ENCODE measurements at regions not wholly inside any gene's neighbourhood (a gene's known extent, or its start where the extent isn't known, plus 50 kb on each side); places are given as distances from the start of the nearest gene placed in this dataset.

DNA sequence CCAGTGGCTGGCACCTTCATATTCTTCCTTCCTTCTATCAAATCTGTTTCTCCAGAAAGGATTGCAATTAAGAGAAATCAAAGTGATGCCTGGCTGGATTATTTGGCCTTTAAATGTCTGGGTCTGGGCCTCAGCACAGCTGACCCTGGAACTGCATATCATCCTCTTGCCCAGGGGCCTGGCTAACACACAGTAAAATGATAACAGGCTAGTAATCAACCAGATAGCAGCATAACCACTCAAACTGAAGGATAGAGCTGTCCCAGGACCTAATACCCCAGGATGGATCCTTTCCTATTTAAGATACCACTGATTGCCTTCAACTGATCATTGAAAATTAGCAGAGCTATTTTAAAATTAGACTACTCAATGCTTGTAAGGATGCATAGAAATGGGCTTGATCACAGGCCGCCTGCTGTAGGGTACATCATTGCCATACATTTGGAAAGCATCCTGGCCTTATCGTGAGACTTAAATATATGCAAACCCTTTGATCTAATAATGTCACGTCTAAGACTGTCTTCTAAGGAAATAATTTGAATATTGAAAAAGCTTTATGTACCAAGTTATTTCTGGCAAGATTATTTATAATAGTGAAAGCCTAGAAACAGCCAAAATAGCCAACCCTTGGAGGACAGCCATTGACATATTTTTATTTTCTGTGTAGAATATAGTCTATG is 144.0 kb upstream of the CHST15 start:
- no peak for DNase-seq (ENCODE audit: low read depth, low spot score)
- ChIA-PET RAD21 (ENCODE audit: low non-redundant PET in 1 of 2, low total read pairs in 2 of 2, uncharacterized antibody in 2 of 2, unreplicated experiment in 2 of 2) (no interaction called here), POLR2A (no interaction called here), CTCF (no interaction called here)
- Histone ChIP-seq H3K27ac (ENCODE audit: low read depth, low read length) (no peak overlapping the region), H2AFZ (ENCODE audit: low read depth, low read length, poor library complexity, severe bottlenecking) (no peak overlapping the region), H3K4me1 (ENCODE audit: control insufficient read depth in 1 of 2, insufficient read depth in 2 of 2, low read length in 2 of 2) (peaks cover 0 to 10% of the 10 kb centered on the region in 2 experiments; a peak in 2 of 4 replicates), H3K4me2 (ENCODE audit: low read length) (no peak overlapping the region), H3K9ac (ENCODE audit: low read length) (no peak overlapping the region), H3K27me3 (ENCODE audit: insufficient read depth, low read length) (no peaks in the 10 kb centered on the region), H3K4me3 (replicated peaks in 1 of 2; ENCODE audit: low read depth in 1 of 2, low read length in 2 of 2) (no peak overlapping the region), H4K20me1 (ENCODE audit: insufficient read depth) (no peaks in the 10 kb centered on the region), H3K9me2 (ENCODE audit: insufficient read depth) (no peaks in the 10 kb centered on the region), H3K9me3 (ENCODE audit: control insufficient read depth in 1 of 2, insufficient read depth in 1 of 2, low read depth in 1 of 2, low read length in 2 of 2) (no peaks in the 10 kb centered on the region), H3K36me3 (ENCODE audit: control insufficient read depth in 1 of 2, insufficient read depth in 2 of 2, low read length in 2 of 2) (no peaks in the 10 kb centered on the region), H3K79me2 (ENCODE audit: insufficient read depth, low read length) (no peaks in the 10 kb centered on the region)
- no peak for ATAC-seq
- BruUV-seq (replicated peaks): no TSS peak
- intact Hi-C loops (cut with micrococcal nuclease): no loop called here
- TF ChIP-seq POLR2A (IDR thresholded peaks at IDR 0.05; ENCODE audit: borderline replicate concordance, extremely low read depth, insufficient read depth, insufficient read length) (no peak), TCF7L2 (IDR thresholded peaks at IDR 0.05; ENCODE audit: borderline replicate concordance, extremely low read depth, insufficient read depth, insufficient read length) (no peak), ELF1 (IDR thresholded peaks at IDR 0.05; ENCODE audit: borderline replicate concordance, low read depth) (no peak), CBX3 (IDR thresholded peaks at IDR 0.05; ENCODE audit: low read depth) (no peak), SRF (IDR thresholded peaks at IDR 0.05; ENCODE audit: low read depth) (no peak), YY1 (IDR thresholded peaks at IDR 0.05; ENCODE audit: extremely low read depth, insufficient replicate concordance, low read depth, low read length) (no peak), FOSL1 (IDR thresholded peaks at IDR 0.05; ENCODE audit: low read depth) (no peak), ZFX (IDR thresholded peaks at IDR 0.05) (no peak), SIN3A (IDR thresholded peaks at IDR 0.05; ENCODE audit: low read depth) (no peak), EZH2 (IDR thresholded peaks at IDR 0.05) (no peak), SP1 (IDR thresholded peaks at IDR 0.05; ENCODE audit: low read depth) (no peak), POLR2AphosphoS5 (IDR thresholded peaks at IDR 0.05; ENCODE audit: low read depth, low read length) (no peak), JUND (IDR thresholded peaks at IDR 0.05) (no peak), EZH2phosphoT487 (IDR thresholded peaks at IDR 0.05; ENCODE audit: borderline replicate concordance) (no peak), EGR1 (IDR thresholded peaks at IDR 0.05; ENCODE audit: low read depth) (no peak)
- TF ChIP-seq, protein P1, sequence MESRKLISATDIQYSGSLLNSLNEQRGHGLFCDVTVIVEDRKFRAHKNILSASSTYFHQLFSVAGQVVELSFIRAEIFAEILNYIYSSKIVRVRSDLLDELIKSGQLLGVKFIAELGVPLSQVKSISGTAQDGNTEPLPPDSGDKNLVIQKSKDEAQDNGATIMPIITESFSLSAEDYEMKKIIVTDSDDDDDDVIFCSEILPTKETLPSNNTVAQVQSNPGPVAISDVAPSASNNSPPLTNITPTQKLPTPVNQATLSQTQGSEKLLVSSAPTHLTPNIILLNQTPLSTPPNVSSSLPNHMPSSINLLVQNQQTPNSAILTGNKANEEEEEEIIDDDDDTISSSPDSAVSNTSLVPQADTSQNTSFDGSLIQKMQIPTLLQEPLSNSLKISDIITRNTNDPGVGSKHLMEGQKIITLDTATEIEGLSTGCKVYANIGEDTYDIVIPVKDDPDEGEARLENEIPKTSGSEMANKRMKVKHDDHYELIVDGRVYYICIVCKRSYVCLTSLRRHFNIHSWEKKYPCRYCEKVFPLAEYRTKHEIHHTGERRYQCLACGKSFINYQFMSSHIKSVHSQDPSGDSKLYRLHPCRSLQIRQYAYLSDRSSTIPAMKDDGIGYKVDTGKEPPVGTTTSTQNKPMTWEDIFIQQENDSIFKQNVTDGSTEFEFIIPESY (IDR thresholded peaks at IDR 0.05; ENCODE audit: extremely low read depth, insufficient replicate concordance, low read length): no peak
